HG02610 (cell line): ENCODE measurements at regions not wholly inside any gene's neighbourhood (a gene's known extent, or its start where the extent isn't known, plus 50 kb on each side); places are given as distances from the start of the nearest gene placed in this dataset.
A peak's percentile ranks its signal among the peaks of the same experiment; 100 is the strongest.
"Not testable (repeated sequence)": the region's sequence is repeated elsewhere in the genome, so short reads cannot be mapped to it uniquely, and the experiment has no call there.

Experiments used
- ATAC-seq: cut with Tn5 transposase; IDR thresholded peaks from one replicate; pipeline ENCODE4 v1.9.1; 2021; ENCODE audit warnings: mild to moderate bottlenecking, moderate library complexity; ENCODE audit not compliant: unreplicated experiment

GRCh38 chr2:114018464-114018863 lies 128.6 kb downstream of the ACTR3 start:
- ATAC-seq: not testable (repeated sequence)

GRCh38 chr2:114020668-114021067 lies 130.8 kb downstream of the ACTR3 start:
- ATAC-seq: no peak

GRCh38 chr2:114022360-114023085 lies 132.6 kb downstream of the ACTR3 start:
- ATAC-seq: no peak

- no peak for ATAC-seq
These were observed 134.4 kb downstream of the ACTR3 start for GRCh38 chr2:114024326-114024725.

GRCh38 chr2:114025030-114025429 lies 135.1 kb downstream of the ACTR3 start:
- no peak for ATAC-seq

GRCh38 chr2:114027437-114027836 lies 137.5 kb downstream of the ACTR3 start:
- no peak for ATAC-seq

GRCh38 chr2:114031605-114032505 lies 142.0 kb downstream of the ACTR3 start:
- ATAC-seq: no peak

GRCh38 chr2:114032705-114033104 lies 142.8 kb downstream of the ACTR3 start:
- no peak for ATAC-seq

GRCh38 chr2:114034742-114035141 lies 144.9 kb downstream of the ACTR3 start:
- ATAC-seq: no peak

- no peak for ATAC-seq
These were observed 148.8 kb downstream of the ACTR3 start for GRCh38 chr2:114038710-114039109.

GRCh38 chr2:114039677-114040076 lies 149.8 kb downstream of the ACTR3 start:
- ATAC-seq: no peak

- ATAC-seq: no peak
These were observed 150.9 kb downstream of the ACTR3 start for GRCh38 chr2:114040826-114041225.

- ATAC-seq: no peak
These were observed 155.1 kb downstream of the ACTR3 start for GRCh38 chr2:114044985-114045384.

- no peak for ATAC-seq
These were observed 156.5 kb downstream of the ACTR3 start for GRCh38 chr2:114046373-114046772.

- no peak for ATAC-seq
These were observed 157.1 kb downstream of the ACTR3 start for GRCh38 chr2:114046866-114047435.

GRCh38 chr2:114049280-114049679 lies 159.4 kb downstream of the ACTR3 start:
- ATAC-seq: no peak

GRCh38 chr2:114049826-114050225 lies 159.9 kb downstream of the ACTR3 start:
- no peak for ATAC-seq

- ATAC-seq: peak; percentile 98
These were observed 166.6 kb downstream of the ACTR3 start for GRCh38 chr2:114056294-114057143.

GRCh38 chr2:114057638-114058037 lies 167.7 kb downstream of the ACTR3 start:
- no peak for ATAC-seq

- ATAC-seq: no peak
These were observed 171.7 kb downstream of the ACTR3 start for GRCh38 chr2:114061566-114062098.

GRCh38 chr2:114063346-114063745 lies 173.5 kb downstream of the ACTR3 start:
- no peak for ATAC-seq
